ENCODE measurements at regions not wholly inside any gene's neighbourhood (a gene's known extent, or its start where the extent isn't known, plus 50 kb on each side); places are given as distances from the start of the nearest gene placed in this dataset.

DNA sequence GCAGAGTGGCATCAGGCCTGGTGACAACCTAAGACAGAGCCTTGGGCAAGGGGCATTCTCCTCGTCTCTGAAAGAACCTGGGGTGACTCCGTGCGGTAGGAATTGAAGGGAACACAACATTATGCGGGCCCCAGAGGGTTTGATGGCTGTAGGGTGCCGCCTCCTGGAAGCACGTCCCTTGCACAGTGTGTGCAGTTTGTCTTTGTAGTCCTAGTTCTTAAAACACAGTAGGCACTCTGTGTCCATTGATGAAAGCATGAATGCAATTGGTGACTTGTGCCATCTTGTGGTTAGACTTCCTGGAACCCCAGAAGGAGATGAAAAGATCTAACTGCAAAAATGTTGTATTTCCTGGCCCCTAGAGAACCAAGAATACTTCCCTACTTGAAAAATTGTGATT is 279.8 kb downstream of the UTP18 start:
- TF ChIP-seq POLR2A (IDR thresholded peaks at IDR 0.05; ENCODE audit: low read length) = no peak
- TF ChIP-seq GATA1 (IDR thresholded peaks at IDR 0.05; ENCODE audit: low read depth, low read length) = no peak
